AG08395 (cell line): ENCODE measurements at regions not wholly inside any gene's neighbourhood (a gene's known extent, or its start where the extent isn't known, plus 50 kb on each side); places are given as distances from the start of the nearest gene placed in this dataset.
"Not testable (repeated sequence)": the region's sequence is repeated elsewhere in the genome, so short reads cannot be mapped to it uniquely, and the experiment has no call there.

Experiments
- DNase-seq: peaks from one replicate; pipeline ENCODE4 v3.0.0; 2012; ENCODE audit warnings: mixed read lengths, low spot score

- peak; percentile 72 for DNase-seq
These were observed 405.4 kb upstream of the ACTBL2 start for GRCh38 chr5:57887851-57888621.

GRCh38 chr5:57884346-57885102 is 401.9 kb upstream of the ACTBL2 start:
- DNase-seq: no peak

DNA sequence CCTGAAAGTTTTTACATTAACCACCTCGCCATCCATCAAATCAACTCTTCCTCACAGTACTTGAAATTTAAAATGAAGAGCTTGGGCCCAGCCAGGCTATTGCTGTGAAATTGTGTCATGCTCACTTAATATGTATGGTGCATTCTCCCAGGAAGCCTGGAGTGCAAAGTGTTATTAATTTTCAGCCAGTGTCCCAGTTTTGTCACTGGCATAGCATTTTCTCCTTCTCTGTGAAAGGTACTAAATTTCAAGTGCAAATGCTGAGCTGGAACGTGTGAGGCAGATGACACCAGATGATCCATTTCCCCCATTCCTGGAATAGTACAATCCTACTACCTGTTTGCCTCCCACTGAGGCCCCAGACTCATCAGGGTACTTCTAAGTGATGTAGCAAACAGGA is 397.6 kb upstream of the ACTBL2 start:
- no peak for DNase-seq

- no peak for DNase-seq
These were observed 395.7 kb upstream of the ACTBL2 start for GRCh38 chr5:57878301-57878722.

GRCh38 chr5:57871496-57871895 is 388.9 kb upstream of the ACTBL2 start:
- DNase-seq: no peak

GRCh38 chr5:57870267-57870666 is 387.7 kb upstream of the ACTBL2 start:
- not testable (repeated sequence) for DNase-seq

DNA sequence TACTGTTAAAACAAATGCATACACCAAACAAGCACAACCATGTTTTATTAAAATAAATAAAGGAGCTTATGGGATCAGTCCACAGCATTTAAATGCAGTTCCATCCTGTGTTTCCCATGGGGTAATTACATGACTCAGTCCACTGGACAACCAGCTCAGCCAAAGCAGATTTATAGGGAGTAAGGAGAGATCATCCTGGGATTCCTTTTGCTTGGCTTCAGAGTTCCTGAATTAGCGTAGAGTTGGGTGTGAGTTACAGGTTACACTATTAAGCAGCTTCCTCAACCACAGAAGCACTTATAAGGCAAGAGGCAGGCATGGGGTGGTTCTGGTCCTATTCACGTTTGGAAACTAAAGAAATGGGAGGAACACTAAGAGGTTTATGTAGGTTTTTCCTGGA is 381.1 kb upstream of the ACTBL2 start:
- DNase-seq: peak; percentile 79

GRCh38 chr5:57862942-57863341 is 380.3 kb upstream of the ACTBL2 start:
- DNase-seq: no peak

- peak; percentile 76 for DNase-seq
These were observed 379.9 kb upstream of the ACTBL2 start for GRCh38 chr5:57862471-57862911.

DNA sequence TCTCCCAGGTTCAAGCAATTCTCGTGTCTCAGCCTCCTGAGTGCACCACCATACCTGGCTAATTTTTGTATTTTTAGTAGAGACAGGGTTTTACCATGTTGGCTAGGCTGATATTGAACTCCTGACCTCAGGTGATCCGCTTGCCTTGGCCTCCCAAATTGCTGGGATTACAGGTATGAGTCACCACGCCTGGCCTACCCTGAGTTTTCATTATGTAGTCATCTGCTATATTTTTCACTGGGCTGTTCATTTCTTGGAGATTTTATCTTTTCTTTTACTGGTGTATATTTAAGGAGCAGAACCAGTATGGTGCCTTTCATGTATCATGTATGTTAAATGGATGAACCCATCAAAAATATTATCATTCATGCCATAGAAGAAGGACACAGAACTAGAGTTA is 377.0 kb upstream of the ACTBL2 start:
- no peak for DNase-seq

DNA sequence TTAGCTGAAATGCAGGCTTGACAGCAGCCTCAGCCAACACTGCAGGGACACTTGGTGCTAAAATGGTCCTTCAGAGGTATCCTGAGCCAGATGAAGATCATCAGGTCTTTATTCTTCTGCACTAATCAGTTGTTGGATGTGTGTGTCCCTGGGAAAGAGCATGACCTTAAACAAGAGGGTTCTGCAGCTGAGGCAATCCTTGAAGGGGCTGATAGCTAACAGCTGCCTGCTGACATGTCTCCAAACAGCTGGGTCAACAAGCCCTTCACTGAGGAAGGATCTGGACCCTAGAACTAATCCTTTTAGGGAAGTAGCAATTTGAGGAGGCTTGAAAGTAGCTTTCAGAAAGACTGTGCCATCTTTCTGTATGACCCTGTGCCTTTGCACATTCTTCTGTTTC is 376.3 kb upstream of the ACTBL2 start:
- no peak for DNase-seq

DNA sequence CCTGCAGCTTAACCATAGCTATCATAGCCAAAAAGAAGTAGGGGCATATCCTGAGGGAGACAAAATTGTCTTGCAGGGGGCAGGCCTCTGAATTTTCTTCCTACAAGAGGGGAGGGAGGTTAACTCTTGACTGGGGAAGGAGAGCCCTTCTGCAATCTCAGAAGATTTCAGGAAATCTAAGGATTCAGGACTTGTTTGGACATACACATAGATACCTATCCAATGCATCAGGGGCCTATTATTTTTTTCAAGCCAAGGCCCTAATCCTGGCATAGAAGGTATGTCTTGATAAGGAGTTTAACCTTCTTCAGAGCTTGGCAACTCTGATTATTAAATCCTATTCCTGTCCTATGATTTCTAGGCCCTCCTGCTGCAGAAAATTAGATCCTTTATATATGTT is 375.1 kb upstream of the ACTBL2 start:
- no peak for DNase-seq

- no peak for DNase-seq
These were observed 373.2 kb upstream of the ACTBL2 start for GRCh38 chr5:57855831-57856230.

- DNase-seq: no peak
These were observed 371.5 kb upstream of the ACTBL2 start for GRCh38 chr5:57853929-57854697.

DNA sequence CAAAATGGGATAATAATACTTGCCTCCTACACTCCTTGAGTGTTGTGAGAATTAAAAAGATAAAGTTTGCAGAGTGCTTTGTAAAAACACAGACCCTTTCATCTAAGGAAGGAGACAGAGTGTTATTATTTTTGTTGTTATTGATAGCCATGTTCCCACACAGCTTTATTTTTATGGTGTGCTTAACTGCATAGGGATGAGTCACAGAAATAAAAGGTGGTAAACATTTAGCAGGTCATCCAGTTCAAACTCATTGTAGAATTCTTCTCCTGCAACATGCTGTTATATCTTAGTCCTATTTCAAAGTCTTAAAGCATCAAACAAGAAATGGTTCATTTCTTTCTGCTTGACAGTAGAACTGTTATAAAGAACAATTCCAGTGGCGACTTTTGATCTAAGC is 367.5 kb upstream of the ACTBL2 start:
- DNase-seq: no peak

- no peak for DNase-seq
These were observed 362.4 kb upstream of the ACTBL2 start for GRCh38 chr5:57845025-57845424.

DNA sequence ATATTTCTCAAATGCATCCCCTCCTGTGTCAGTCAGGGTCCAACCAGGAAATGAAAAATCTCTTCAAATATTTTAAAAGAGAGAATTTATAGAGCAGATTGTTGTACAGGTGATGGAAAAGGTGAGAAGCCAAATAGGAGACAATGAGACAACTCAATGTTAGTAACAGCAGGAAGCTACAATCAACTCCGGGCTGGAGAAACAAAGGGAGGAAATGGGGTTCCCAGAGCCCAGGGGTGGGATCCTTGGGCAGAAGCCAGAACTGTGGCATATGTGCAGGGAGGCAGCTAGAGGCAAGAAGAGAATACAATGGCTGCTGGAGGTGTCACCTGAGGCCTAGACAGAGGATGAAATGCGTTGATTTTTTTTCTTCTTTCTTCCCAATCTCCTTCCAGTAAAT is 361.8 kb upstream of the ACTBL2 start:
- DNase-seq: no peak

DNA sequence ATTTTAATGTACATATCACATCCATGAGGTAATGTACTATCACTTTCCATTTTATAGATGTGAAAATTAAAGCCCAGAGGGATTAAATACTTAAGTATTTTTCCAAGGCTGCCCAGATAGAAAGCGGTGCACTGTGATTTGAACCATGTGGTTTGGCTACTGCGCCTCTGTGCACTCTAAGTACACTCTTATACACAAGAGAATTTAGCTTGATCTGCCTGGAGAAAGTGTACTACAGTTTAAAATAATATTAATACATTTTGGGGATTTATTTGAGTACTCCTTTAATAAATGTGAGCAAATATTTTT is 360.4 kb upstream of the ACTBL2 start:
- no peak for DNase-seq

- DNase-seq: no peak
These were observed 359.9 kb upstream of the ACTBL2 start for GRCh38 chr5:57842364-57843058.

- peak; percentile 91 for DNase-seq
These were observed 359.2 kb upstream of the ACTBL2 start for GRCh38 chr5:57841676-57842363.

GRCh38 chr5:57839437-57840079 is 356.9 kb upstream of the ACTBL2 start:
- DNase-seq: no peak
